Activated B cell treated with CpG ODN at 0.5 μM for 24 hours (primary cell): ENCODE measurements at regions not wholly inside any gene's neighbourhood (a gene's known extent, or its start where the extent isn't known, plus 50 kb on each side); places are given as distances from the start of the nearest gene placed in this dataset.

Source experiments
- ATAC-seq: fragments of 200-7000 bp; cut with Tn5 transposase; one replicate; pipeline ENCODE4 v1.10.0; 2021; ENCODE audit warnings: low read depth, mild to moderate bottlenecking, moderate library complexity
- CTCF ChIA-PET: fragments of 350-600 bp; sonication (Branson Sonifier 250); formaldehyde crosslinking; loops from one replicate; lab custom pipeline; 2021; ENCODE audit warnings: antibody characterized with exemption; lab: Charles Lee
- POLR2A ChIA-PET: fragments of 350-600 bp; sonication (Branson Sonifier 250); formaldehyde crosslinking; loops from one replicate; lab custom pipeline; 2021; ENCODE audit warnings: antibody characterized with exemption; lab: Charles Lee
- DNase-seq: peaks from one replicate; pipeline ENCODE4 v3.0.0; 2022
- H3K27ac Mint-ChIP-seq: one replicate; pipeline ENCODE4 v1.8.0; 2020; ENCODE audit warnings: mixed read lengths
- H3K27me3 Mint-ChIP-seq: one replicate; pipeline ENCODE4 v1.8.0; 2021; ENCODE audit warnings: mixed read lengths
- H3K36me3 Mint-ChIP-seq: one replicate; pipeline ENCODE4 v1.8.0; 2021; ENCODE audit warnings: low read depth, mixed read lengths
- H3K4me1 Mint-ChIP-seq: one replicate; pipeline ENCODE4 v1.8.0; 2021; ENCODE audit warnings: mixed read lengths
- H3K4me3 Mint-ChIP-seq: one replicate; pipeline ENCODE4 v1.8.0; 2020; ENCODE audit warnings: mild to moderate bottlenecking, mixed read lengths
- H3K9me3 Mint-ChIP-seq: one replicate; pipeline ENCODE4 v1.8.0; 2020; ENCODE audit warnings: mixed read lengths
- CTCF ChIP-seq: fragments of 200-600 bp; IDR thresholded peaks from one replicate; pipeline ENCODE4 v1.8.0; 2022; ENCODE audit warnings: antibody characterized with exemption, mild to moderate bottlenecking
- intact Hi-C: fragments of 100-400 bp; cut with micrococcal nuclease; formaldehyde crosslinking; loops from one replicate; pipeline ENCODE4 v1.15.1; 2024

GRCh38 chr11:131218542-131218941, 151.9 kb upstream of the NTM start:
- peaks cover 3% of the 10 kb centered on the region for H3K27me3 Mint-ChIP-seq
- CTCF ChIA-PET: interaction anchor here (0.7 kb wide), 1 partner anchor 76 kb away, joined by 3 read pairs; no protein-coding TSS in a partner anchor
- POLR2A ChIA-PET: no interaction called here
- no peaks in the 10 kb centered on the region for H3K9me3 Mint-ChIP-seq
- DNase-seq (no peak), ATAC-seq (no peak)
- H3K4me1 Mint-ChIP-seq: no peaks in the 10 kb centered on the region
- intact Hi-C loops: no loop called here
- no peak overlapping the region for H3K27ac Mint-ChIP-seq
- H3K4me3 Mint-ChIP-seq: no peak overlapping the region
- TF ChIP-seq CTCF: no peak
- no peaks in the 10 kb centered on the region for H3K36me3 Mint-ChIP-seq

- Mint-ChIP-seq H3K27ac (no peak overlapping the region), H3K36me3 (no peaks in the 10 kb centered on the region), H3K27me3 (no peaks in the 10 kb centered on the region), H3K4me3 (no peak overlapping the region), H3K4me1 (no peaks in the 10 kb centered on the region), H3K9me3 (no peaks in the 10 kb centered on the region)
- CTCF ChIA-PET: no interaction called here
- intact Hi-C loops: no loop called here
- no peak for ATAC-seq
- no peak for DNase-seq
- no peak for TF ChIP-seq CTCF
- POLR2A ChIA-PET: no interaction called here
Measured at GRCh38 chr11:131219646-131220045, 150.8 kb upstream of the NTM start.

- H3K27ac Mint-ChIP-seq: no peak overlapping the region
- DNase-seq (no peak), ATAC-seq (no peak)
- no peaks in the 10 kb centered on the region for H3K27me3 Mint-ChIP-seq
- no peaks in the 10 kb centered on the region for H3K36me3 Mint-ChIP-seq
- no peaks in the 10 kb centered on the region for H3K4me1 Mint-ChIP-seq
- no peak for TF ChIP-seq CTCF
- H3K9me3 Mint-ChIP-seq: no peaks in the 10 kb centered on the region
- ChIA-PET CTCF (no interaction called here), POLR2A (no interaction called here)
- no peak overlapping the region for H3K4me3 Mint-ChIP-seq
- intact Hi-C loops: no loop called here
Measured at GRCh38 chr11:131223198-131223991, 147.0 kb upstream of the NTM start.

- no peak for TF ChIP-seq CTCF
- H3K4me3 Mint-ChIP-seq: no peak overlapping the region
- H3K36me3 Mint-ChIP-seq: no peaks in the 10 kb centered on the region
- no peak overlapping the region for H3K27ac Mint-ChIP-seq
- CTCF ChIA-PET: no interaction called here
- ATAC-seq (no peak), DNase-seq (no peak)
- no peaks in the 10 kb centered on the region for H3K27me3 Mint-ChIP-seq
- H3K9me3 Mint-ChIP-seq: no peaks in the 10 kb centered on the region
- POLR2A ChIA-PET: no interaction called here
- H3K4me1 Mint-ChIP-seq: no peaks in the 10 kb centered on the region
- intact Hi-C loops: no loop called here
Measured at GRCh38 chr11:131228378-131228777, 142.0 kb upstream of the NTM start.

- no peaks in the 10 kb centered on the region for H3K4me1 Mint-ChIP-seq
- H3K4me3 Mint-ChIP-seq: no peak overlapping the region
- no peaks in the 10 kb centered on the region for H3K9me3 Mint-ChIP-seq
- DNase-seq: no peak
- H3K27me3 Mint-ChIP-seq: no peaks in the 10 kb centered on the region
- no peaks in the 10 kb centered on the region for H3K36me3 Mint-ChIP-seq
- H3K27ac Mint-ChIP-seq: no peak overlapping the region
- CTCF ChIA-PET: no interaction called here
- intact Hi-C loops: no loop called here
- TF ChIP-seq CTCF: no peak
- POLR2A ChIA-PET: no interaction called here
- ATAC-seq: no peak
Measured at GRCh38 chr11:131229221-131229620, 141.2 kb upstream of the NTM start.
